Tibial artery (tissue), 4 donors: ENCODE measurements at regions not wholly inside any gene's neighbourhood (a gene's known extent, or its start where the extent isn't known, plus 50 kb on each side); places are given as distances from the start of the nearest gene placed in this dataset.

Experiments
- DNase-seq, 2 donors: peaks; one replicate each; pipeline ENCODE4 v3.0.0-alpha.2; 2019
- H3K27ac ChIP-seq, 2 donors: fragments of 200-600 bp; sonication (generic) in 1 of 2; 1 replicate in 1 of 2; 2 replicates in 1 of 2; pipeline ENCODE4 v1.5.1; 2018 to 2019; ENCODE audit warnings: mild to moderate bottlenecking in 1 of 2
- H3K27me3 ChIP-seq, 2 donors: fragments of 200-600 bp; sonication (generic) in 1 of 2; one replicate each; pipeline versions ENCODE4 v1.5.1 to v1.6.0; 2016 to 2019
- H3K36me3 ChIP-seq, 3 donors: fragments of 200-600 bp; sonication (generic) in 2 of 3; one replicate each; pipeline ENCODE4 v1.5.1; 2016 to 2019; ENCODE audit warnings: mild to moderate bottlenecking in 2 of 3
- H3K4me1 ChIP-seq, 4 donors: fragments of 200-600 bp; sonication (generic) in 2 of 4; 1 replicate in 3 of 4; 2 replicates in 1 of 4; pipeline ENCODE4 v1.5.1; 2016 to 2019
- H3K4me3 ChIP-seq, 2 donors: fragments of 200-600 bp; sonication (generic) in 1 of 2; 1 replicate in 1 of 2; 2 replicates in 1 of 2; pipeline ENCODE4 v1.5.1; 2018 to 2019; ENCODE audit warnings: mild to moderate bottlenecking in 2 of 2
- H3K9me3 ChIP-seq, 3 donors: fragments of 200-600 bp; sonication (generic) in 1 of 3; one replicate each; pipeline ENCODE4 v1.5.1; 2016 to 2019
- CTCF ChIP-seq, 2 experiments: fragments of 200-600 bp in 1 of 2; fragments of 450-650 bp in 1 of 2; IDR thresholded peaks; one replicate each; pipeline ENCODE4 v1.5.1; 2017 to 2019; ENCODE audit warnings: antibody characterized with exemption in 2 of 2, mild to moderate bottlenecking in 1 of 2, moderate library complexity in 1 of 2
- intact Hi-C: fragments of 100-400 bp; cut with DNase I; formaldehyde crosslinking; loops from one replicate; pipeline ENCODE4 v1.15.0; 2023; ENCODE audit warnings: low total_unique reads

GRCh38 chr16:13306161-13306995, 405.0 kb downstream of the SHISA9 start:
- Histone ChIP-seq H3K4me3 (no peak overlapping the region), H3K27me3 (no peaks in the 10 kb centered on the region), H3K36me3 (no peaks in the 10 kb centered on the region), H3K9me3 (no peaks in the 10 kb centered on the region), H3K4me1 (no peaks in the 10 kb centered on the region), H3K27ac (no peak overlapping the region)
- no peak for TF ChIP-seq CTCF (IDR thresholded peaks at IDR 0.05)
- intact Hi-C loops, result no loop called here
- no peak for DNase-seq

GRCh38 chr16:13307255-13307654, 405.9 kb downstream of the SHISA9 start:
- no peaks in the 10 kb centered on the region for H3K4me1 ChIP-seq
- H3K4me3 ChIP-seq, result no peak overlapping the region
- intact Hi-C loops, result no loop called here
- no peak for DNase-seq
- H3K27me3 ChIP-seq, result no peaks in the 10 kb centered on the region
- H3K27ac ChIP-seq, result no peak overlapping the region
- no peaks in the 10 kb centered on the region for H3K36me3 ChIP-seq
- TF ChIP-seq CTCF (IDR thresholded peaks at IDR 0.05), result no peak
- H3K9me3 ChIP-seq, result no peaks in the 10 kb centered on the region

GRCh38 chr16:13307851-13308250, 406.5 kb downstream of the SHISA9 start:
- Histone ChIP-seq H3K27ac (no peak overlapping the region), H3K27me3 (no peaks in the 10 kb centered on the region), H3K36me3 (no peaks in the 10 kb centered on the region), H3K9me3 (no peaks in the 10 kb centered on the region), H3K4me3 (no peak overlapping the region), H3K4me1 (no peaks in the 10 kb centered on the region)
- DNase-seq, result no peak
- no peak for TF ChIP-seq CTCF (IDR thresholded peaks at IDR 0.05)
- intact Hi-C loops, result no loop called here

GRCh38 chr16:13312063-13312462, 410.7 kb downstream of the SHISA9 start:
- TF ChIP-seq CTCF (IDR thresholded peaks at IDR 0.05), result no peak
- intact Hi-C loops, result no loop called here
- no peaks in the 10 kb centered on the region for H3K27me3 ChIP-seq

GRCh38 chr16:13313351-13313750, 412.0 kb downstream of the SHISA9 start:
- Histone ChIP-seq H3K4me3 (no peak overlapping the region), H3K36me3 (no peaks in the 10 kb centered on the region), H3K27me3 (no peaks in the 10 kb centered on the region), H3K4me1 (no peaks in the 10 kb centered on the region), H3K27ac (no peak overlapping the region), H3K9me3 (no peaks in the 10 kb centered on the region)
- no peak for DNase-seq
- intact Hi-C loops, result no loop called here
- TF ChIP-seq CTCF (IDR thresholded peaks at IDR 0.05), result no peak

More at GRCh38 chr16:13312063-13312462, 410.7 kb downstream of the SHISA9 start:
- no peak overlapping the region for H3K4me3 ChIP-seq
- H3K27ac ChIP-seq, result no peak overlapping the region
- no peaks in the 10 kb centered on the region for H3K4me1 ChIP-seq
- H3K36me3 ChIP-seq, result no peaks in the 10 kb centered on the region
- no peaks in the 10 kb centered on the region for H3K9me3 ChIP-seq
- DNase-seq, result no peak
